ENCODE measurements at regions not wholly inside any gene's neighbourhood (a gene's known extent, or its start where the extent isn't known, plus 50 kb on each side); places are given as distances from the start of the nearest gene placed in this dataset.

- H3K4me3 ChIP-seq (ENCODE audit: low read length): no peak overlapping the region
- TF ChIP-seq CTCF (IDR thresholded peaks at IDR 0.05; ENCODE audit: insufficient read depth, low read depth, low read length, missing control alignments): no peak
- DNase-seq (ENCODE audit: low read depth): no peak
Measured at GRCh38 chr4:4764558-4764905, 94.9 kb upstream of the MSX1 start.

GRCh38 chr4:4763822-4764557, 95.5 kb upstream of the MSX1 start:
- TF ChIP-seq CTCF (IDR thresholded peaks at IDR 0.05; ENCODE audit: insufficient read depth, low read depth, low read length, missing control alignments): no peak
- DNase-seq (ENCODE audit: low read depth): no peak
- no peak overlapping the region for H3K4me3 ChIP-seq (ENCODE audit: low read length)

- peak; percentile 37 for DNase-seq (ENCODE audit: low read depth)
- no peak overlapping the region for H3K4me3 ChIP-seq (ENCODE audit: low read length)
- no peak for TF ChIP-seq CTCF (IDR thresholded peaks at IDR 0.05; ENCODE audit: insufficient read depth, low read depth, low read length, missing control alignments)
Measured at GRCh38 chr4:4762909-4763821, 96.3 kb upstream of the MSX1 start.

GRCh38 chr4:4762300-4762699, 97.2 kb upstream of the MSX1 start:
- DNase-seq (ENCODE audit: low read depth): no peak

GRCh38 chr4:4761128-4761982, 98.1 kb upstream of the MSX1 start:
- no peak for TF ChIP-seq CTCF (IDR thresholded peaks at IDR 0.05; ENCODE audit: insufficient read depth, low read depth, low read length, missing control alignments)
- H3K4me3 ChIP-seq (ENCODE audit: low read length): no peak overlapping the region
- DNase-seq (ENCODE audit: low read depth): no peak

More at GRCh38 chr4:4762300-4762699, 97.2 kb upstream of the MSX1 start:
- H3K4me3 ChIP-seq (ENCODE audit: low read length): no peak overlapping the region
- no peak for TF ChIP-seq CTCF (IDR thresholded peaks at IDR 0.05; ENCODE audit: insufficient read depth, low read depth, low read length, missing control alignments)

GRCh38 chr4:4759883-4760282, 99.6 kb upstream of the MSX1 start:
- DNase-seq (ENCODE audit: low read depth): no peak
- TF ChIP-seq CTCF (IDR thresholded peaks at IDR 0.05; ENCODE audit: insufficient read depth, low read depth, low read length, missing control alignments): no peak
- no peak overlapping the region for H3K4me3 ChIP-seq (ENCODE audit: low read length)
